AML-193 (cell line): ENCODE measurements at regions not wholly inside any gene's neighbourhood (a gene's known extent, or its start where the extent isn't known, plus 50 kb on each side); places are given as distances from the start of the nearest gene placed in this dataset.
"Not testable (repeated sequence)": the region's sequence is repeated elsewhere in the genome, so short reads cannot be mapped to it uniquely, and the experiment has no call there.

Source experiments
- DNase-seq, 2 experiments: peaks; one replicate each; lab custom pipeline; 2025; lab: John Stamatoyannopoulos, UW

GRCh38 chr6:167229586-167229985 lies 61.5 kb upstream of the UNC93A start:
- no peak for DNase-seq

DNA sequence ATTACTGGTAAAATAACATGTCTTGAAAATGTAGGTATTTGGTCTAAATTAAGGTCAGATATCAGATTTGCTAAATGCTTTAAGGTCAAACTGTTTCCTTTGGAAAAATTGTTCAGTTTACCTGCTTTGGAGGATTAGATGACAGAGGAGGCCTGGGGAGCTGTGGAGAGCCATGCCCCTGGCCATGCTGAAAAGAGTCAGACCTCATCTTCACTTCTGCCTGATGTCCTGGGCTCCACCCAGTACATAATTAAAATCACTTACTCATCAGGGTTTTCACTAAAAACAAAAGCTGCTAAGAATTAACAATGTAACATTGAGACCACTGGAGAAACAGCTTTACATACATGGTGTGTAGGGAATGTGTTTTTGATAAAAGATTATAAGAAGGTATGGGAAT lies 60.8 kb upstream of the UNC93A start:
- DNase-seq, result no peak

DNA sequence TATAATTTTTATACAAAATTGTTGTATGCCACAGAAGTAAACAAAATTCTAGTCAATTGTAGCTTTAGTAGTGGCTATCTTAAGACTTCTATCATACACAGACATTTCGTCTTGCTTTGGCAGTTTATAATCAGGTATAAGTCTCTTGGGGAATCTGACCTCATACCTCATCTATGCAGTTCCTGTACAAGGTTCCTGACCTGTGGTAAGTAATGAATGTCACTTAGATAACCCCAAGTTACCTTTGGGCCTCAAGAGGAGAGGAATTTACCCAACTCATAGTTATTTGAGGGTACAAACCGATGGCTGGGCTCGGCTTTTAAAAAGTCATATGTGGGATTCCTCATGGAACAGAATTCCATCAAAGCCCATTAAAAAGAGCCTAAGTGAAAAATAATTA lies 58.8 kb upstream of the UNC93A start:
- DNase-seq, result no peak

- DNase-seq, result no peak
Observed at GRCh38 chr6:167233490-167233889, 57.6 kb upstream of the UNC93A start.

DNA sequence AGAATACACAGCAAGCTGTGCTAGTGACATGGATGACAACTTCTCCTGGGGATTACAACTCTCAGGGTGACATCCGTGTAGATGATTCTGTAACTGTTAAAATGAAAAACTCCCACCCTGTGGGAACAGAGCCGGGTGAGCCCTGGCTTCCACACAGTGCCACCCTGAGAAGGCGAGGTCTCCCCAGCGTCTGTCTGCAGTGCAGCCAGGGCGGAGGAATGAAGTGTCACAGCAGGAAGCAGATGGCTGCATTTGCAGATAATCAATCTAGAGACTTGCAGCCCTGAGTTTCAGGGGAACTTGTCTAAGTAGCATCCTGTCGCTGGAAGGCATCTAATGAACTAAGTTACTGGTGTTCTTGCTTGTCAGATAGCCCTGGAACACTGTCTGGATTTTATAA lies 56.5 kb upstream of the UNC93A start:
- not testable (repeated sequence) for DNase-seq

DNA sequence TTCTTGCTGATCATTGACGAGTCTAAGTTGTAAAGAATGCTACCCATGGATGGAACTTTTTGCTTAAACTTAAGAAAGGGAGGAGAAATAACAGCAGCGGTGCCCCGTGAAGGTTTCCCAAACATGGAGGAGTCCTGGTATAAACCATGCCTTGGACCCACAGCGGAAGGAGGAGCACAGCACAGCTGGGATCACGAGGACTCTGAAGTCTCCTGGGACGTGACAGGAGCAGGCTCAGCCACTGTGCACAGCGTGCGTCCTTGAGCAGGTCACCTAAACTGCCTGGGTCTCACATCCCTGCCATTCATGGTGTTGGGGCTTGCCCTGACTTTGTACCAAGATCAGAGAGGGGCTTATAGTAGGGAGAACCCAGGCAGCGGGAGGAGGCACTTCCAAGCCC lies 56.1 kb upstream of the UNC93A start:
- no peak for DNase-seq

- no peak for DNase-seq
Observed at GRCh38 chr6:167235421-167236238, 55.5 kb upstream of the UNC93A start.

DNA sequence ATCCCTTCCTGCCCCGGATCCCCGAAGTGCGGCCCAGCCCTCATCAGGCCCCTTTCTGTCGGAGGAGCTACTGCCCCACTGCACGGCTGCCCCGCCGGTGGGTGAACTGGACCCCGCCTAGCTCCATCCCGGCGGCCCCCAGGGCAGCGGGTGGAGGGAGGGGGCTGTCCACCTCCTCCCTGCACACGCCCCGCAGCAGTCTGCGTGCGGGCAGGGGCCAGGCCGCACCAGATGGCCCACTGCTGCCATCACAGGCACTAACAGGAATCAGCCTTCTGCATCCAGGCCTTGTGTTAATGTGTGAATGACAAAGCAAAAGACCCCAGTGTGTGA lies 54.9 kb upstream of the UNC93A start:
- no peak for DNase-seq

DNA sequence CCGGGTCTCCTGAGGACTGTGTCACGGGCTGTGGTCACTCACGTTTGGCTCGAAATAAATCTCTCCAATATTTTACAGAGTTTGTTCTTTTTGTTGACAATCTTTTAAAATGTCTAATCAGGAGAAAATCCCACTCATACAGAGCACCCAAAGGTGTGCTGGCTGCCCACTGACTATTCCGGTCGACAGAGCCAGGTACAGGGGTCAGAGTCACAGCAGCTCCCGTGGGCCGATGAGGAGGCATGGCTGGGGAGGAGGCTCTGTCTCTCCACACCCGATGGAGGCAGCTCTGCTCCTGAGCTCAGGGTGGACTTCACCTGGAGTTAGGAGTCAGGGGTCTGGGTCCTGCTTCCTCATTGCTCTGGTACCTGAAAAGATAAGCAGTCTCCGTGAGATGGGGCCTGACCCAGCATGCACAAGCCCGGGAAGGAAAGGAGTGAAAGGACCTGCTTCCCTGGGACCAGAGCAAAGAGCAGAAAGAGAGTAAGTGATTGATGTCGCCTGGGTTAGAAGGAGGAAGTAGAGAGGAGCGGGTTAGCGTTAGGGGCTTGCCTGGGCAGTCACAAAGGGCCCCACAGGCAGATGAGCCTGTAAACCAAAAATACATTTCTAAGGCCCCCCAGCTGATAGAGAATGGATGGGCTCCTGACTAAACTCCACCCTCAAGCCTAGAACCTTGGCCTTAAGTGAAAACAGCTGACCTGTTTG lies 53.5 kb upstream of the UNC93A start:
- DNase-seq, result no peak

GRCh38 chr6:167238146-167238693 lies 52.9 kb upstream of the UNC93A start:
- no peak for DNase-seq

DNA sequence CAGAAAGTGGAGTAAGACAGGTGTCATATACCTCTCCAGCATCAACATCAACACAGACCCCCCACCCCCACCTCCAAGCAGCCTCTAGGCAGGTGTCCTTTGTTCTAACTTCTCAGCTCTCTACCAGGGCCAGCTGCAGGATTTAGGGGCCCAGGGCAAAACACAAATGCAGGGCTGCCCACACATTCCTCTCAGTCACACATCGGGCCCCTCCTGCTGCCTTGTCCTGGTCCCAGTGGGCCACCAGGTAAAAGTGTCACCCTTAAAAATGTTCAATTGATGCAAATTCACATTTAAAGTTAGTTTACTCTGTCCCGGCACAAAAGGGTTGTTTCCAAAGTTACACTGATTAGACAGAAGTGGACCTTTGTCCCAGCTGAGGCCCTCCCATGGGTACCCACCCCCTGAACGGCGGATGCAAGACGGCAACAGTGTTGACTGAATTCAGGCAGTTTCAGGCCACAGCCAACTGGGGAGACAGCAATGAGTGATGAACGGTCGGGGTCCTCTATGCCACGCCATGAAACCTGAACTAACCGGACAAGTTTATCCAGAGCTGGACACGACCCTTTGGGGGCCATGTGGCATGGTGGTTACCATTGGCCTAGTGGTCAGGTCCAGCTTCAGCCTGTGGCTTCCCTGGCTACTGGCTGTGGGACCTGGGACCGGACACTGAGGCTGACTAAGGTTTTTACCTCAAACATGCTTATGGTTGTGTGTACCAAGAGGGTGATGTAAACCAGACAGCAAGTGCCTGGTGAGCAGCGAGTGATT lies 52.2 kb upstream of the UNC93A start:
- DNase-seq, result no peak

GRCh38 chr6:167239470-167239869 lies 51.6 kb upstream of the UNC93A start:
- not testable (repeated sequence) for DNase-seq

GRCh38 chr6:167240034-167240541 lies 51.0 kb upstream of the UNC93A start:
- no peak for DNase-seq
